Activated gamma-delta T cell treated with anti-CD3 and anti-CD28 coated beads, Interleukin-2, amount 50 U/mL, for 16 hours (primary cell): ENCODE measurements at regions not wholly inside any gene's neighbourhood (a gene's known extent, or its start where the extent isn't known, plus 50 kb on each side); places are given as distances from the start of the nearest gene placed in this dataset.

Experiments
- DNase-seq: peaks from one replicate; pipeline ENCODE4 v3.0.0-alpha.2; 2020; ENCODE audit warnings: low read depth

DNA sequence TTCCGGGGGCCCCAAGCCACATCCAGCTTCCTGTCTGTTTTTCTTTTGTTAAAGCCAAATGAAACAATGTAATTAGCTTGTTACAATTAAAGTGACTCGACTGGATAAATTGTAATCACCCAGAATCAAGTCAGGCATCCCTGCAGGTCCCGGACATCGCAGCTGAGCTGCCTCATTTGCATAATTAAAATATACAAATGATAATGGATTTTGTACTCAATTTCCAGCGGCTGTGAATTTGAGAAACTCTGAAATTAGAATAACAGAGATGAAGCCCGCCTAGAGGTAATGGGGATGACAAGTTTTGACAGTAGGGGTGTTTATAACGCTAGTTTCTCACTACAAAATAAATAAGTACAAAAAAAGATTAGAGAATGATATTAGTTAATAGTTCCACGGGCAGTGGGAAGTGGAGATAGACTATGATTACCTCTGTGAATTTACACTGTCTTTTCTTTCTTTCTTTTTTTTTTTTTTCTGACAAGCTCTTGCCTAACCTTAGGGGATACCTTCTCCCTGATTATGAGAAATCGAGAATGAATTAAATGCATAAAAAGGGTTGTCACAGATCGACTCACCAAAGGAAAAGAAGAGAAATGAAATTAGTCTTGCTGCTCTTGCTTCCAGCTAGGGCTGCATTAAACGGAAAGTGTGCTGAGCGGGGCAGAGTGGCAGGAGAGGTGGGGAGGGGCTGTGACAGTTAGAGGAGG lies 82.6 kb upstream of the SKOR2 start:
- DNase-seq: no peak

GRCh38 chr18:47331641-47332040 lies 80.2 kb upstream of the SKOR2 start:
- DNase-seq: no peak

GRCh38 chr18:47331026-47331425 lies 79.6 kb upstream of the SKOR2 start:
- DNase-seq: no peak

DNA sequence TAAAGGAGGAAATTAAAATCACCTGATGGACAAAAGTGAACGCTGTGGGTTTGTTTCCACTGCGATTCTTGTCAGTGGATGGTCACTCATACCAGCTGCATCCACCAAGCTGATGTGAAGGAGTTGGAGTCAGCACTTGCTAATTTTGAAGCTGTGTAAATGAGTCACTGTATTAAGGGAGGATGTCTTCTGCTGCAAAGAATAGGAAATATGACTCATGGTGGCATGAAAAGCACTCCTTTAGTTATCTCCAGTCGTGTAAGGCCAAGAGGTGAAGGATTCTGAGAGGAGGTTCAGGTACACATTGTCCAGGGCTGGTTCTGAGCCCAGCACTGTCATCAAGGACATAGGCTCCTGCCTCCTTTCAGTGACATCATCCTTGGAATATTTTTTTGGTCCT lies 71.7 kb upstream of the SKOR2 start:
- DNase-seq: no peak

DNA sequence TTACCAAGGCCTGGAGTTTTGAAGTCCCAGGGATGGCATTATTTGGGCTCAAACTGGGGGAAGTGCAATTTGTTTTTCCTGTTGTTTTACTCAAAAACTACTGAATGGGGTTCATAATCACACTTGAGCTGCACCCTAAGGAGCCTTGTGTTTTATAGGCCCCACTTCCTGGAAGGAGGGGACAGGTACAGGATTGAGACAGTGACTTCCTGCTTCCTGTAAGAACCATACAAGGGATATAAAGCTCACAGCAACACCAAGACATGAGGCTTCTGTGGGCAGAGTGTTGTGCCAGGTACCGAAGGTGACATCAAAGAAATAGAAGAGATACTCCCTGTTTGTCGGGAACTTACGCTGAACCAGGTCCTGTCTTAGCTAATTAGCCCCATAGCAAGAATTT lies 70.4 kb upstream of the SKOR2 start:
- no peak for DNase-seq

- no peak for DNase-seq
These were observed 66.5 kb upstream of the SKOR2 start for GRCh38 chr18:47317824-47318508.

DNA sequence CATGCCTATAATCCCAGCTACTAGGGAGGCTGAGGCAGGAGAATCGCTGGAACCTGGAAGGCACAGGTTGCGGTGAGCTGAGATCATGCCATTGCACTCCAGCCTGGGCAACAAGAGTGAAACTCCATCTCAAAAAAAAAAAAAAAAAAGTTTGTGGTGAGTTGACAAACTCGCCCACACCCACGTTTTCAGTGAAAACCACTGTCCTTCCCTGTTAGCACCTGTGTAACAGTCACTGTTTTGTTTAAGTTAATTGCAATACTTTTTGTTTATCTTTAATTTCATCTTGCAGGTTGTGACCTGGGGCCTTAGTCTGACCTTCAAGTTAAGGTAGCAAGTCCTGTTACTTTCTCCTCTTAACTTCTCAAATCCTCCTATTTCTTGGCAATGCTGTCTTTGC lies 65.5 kb upstream of the SKOR2 start:
- no peak for DNase-seq

DNA sequence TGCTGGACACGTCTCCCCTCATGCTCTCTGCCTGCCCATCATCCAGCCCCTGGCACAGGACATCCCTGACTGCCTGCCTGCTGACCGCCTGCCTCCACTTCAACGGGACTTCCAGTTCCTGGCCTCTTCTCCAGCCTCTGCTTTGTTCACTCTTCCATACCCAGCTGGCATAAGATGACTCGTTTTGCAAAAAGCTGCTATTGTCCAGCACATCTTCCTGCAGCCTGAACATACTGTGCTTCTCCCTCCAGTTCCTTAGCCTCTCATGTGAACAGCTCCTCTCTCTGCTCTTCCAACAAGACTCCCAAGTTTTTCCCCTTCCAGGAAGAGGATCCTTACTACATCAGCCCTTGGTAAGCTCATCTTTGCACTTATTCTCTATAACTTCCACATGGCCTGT lies 62.4 kb upstream of the SKOR2 start:
- no peak for DNase-seq

DNA sequence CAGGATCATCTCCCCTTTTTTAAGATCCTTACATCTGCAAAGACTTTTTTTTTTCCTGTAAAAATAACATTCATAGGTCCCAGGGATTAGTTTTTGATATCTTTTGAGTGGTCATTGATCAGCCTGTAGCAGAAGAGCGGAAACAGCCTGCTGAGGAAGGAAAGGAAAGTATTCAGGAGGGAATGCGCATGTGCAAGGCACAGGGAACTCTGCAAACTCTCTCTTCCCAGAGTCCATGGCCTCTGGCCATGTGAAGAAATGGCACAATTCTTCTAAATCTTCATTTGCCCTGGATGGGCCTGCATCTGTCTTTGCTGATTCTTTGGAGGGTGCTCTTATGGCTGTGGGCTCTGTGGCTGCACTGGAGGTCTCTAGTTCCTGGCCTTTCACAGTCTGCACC lies 60.1 kb upstream of the SKOR2 start:
- DNase-seq: no peak
